IMR-90 (cell line): ENCODE measurements at regions not wholly inside any gene's neighbourhood (a gene's known extent, or its start where the extent isn't known, plus 50 kb on each side); places are given as distances from the start of the nearest gene placed in this dataset.

Source experiments
- ATAC-seq: fragments of 200-7000 bp; cut with Tn5 transposase; 2 replicates; pipeline ENCODE4 v1.9.1; 2020; ENCODE audit warnings: low read depth, mild to moderate bottlenecking, moderate library complexity
- BruUV-seq: library from RNA; stranded (reverse); fragments of 400-500 nt; replicated peaks from 2 replicates; lab custom pipeline; 2021; lab: Mats Ljungman, UMichigan
- CTCF ChIA-PET: fragments of 300-600 bp; formaldehyde crosslinking; extraction: SDS; loops from one replicate; lab custom pipeline; 2021; ENCODE audit warnings: antibody characterized with exemption; lab: Yijun Ruan, JAX
- POLR2A ChIA-PET: fragments of 300-600 bp; sonication (Branson Sonifier 250); formaldehyde crosslinking; loops from one replicate; lab custom pipeline; 2022; ENCODE audit warnings: antibody characterized with exemption; ENCODE audit not compliant: unreplicated experiment; lab: Charles Lee
- DNase-seq: peaks from one replicate; pipeline ENCODE4 v3.0.0; 2013
- H2AFZ ChIP-seq: replicated peaks from 2 replicates; pipeline ENCODE3; 2013; ENCODE audit warnings: low read length, mild to moderate bottlenecking; ENCODE audit not compliant: poor library complexity
- H2AK5ac ChIP-seq: 2 replicates; pipeline ENCODE4 v1.6.1; 2013; ENCODE audit warnings: low read depth, low read length, inconsistent platforms
- H2AK9ac ChIP-seq: replicated peaks from 2 replicates; pipeline ENCODE3; 2013; ENCODE audit warnings: mild to moderate bottlenecking, low read depth, low read length, moderate library complexity; ENCODE audit not compliant: poor library complexity
- H2BK120ac ChIP-seq: 2 replicates; pipeline ENCODE4 v1.6.1; 2013; ENCODE audit warnings: low read depth, low read length, inconsistent platforms
- H2BK15ac ChIP-seq: 3 replicates; pipeline ENCODE4 v1.6.1; 2013; ENCODE audit warnings: low read depth, low read length, inconsistent platforms
- H2BK20ac ChIP-seq: 2 replicates; pipeline ENCODE4 v1.6.1; 2013; ENCODE audit warnings: low read depth, mild to moderate bottlenecking, inconsistent platforms, low read length, moderate library complexity
- H2BK5ac ChIP-seq: 2 replicates; pipeline ENCODE4 v1.6.1; 2013; ENCODE audit warnings: mild to moderate bottlenecking, low read depth, low read length, inconsistent platforms; ENCODE audit not compliant: poor library complexity, severe bottlenecking
- H3K14ac ChIP-seq: replicated peaks from 2 replicates; pipeline ENCODE4 v1.6.1; 2013; ENCODE audit warnings: low read depth, low read length, inconsistent platforms
- H3K18ac ChIP-seq: 2 replicates; pipeline ENCODE4 v1.6.1; 2013; ENCODE audit warnings: low read depth, low read length, control low read depth
- H3K23ac ChIP-seq: 2 replicates; pipeline ENCODE4 v1.6.1; 2013; ENCODE audit warnings: low read depth, low read length, inconsistent platforms
- H3K27ac ChIP-seq: 2 replicates; pipeline ENCODE4 v1.5.1; 2013; ENCODE audit warnings: mild to moderate bottlenecking, control low read depth, low read length; ENCODE audit not compliant: insufficient read depth
- H3K27me3 ChIP-seq: 2 replicates; pipeline ENCODE4 v1.6.1; 2013; ENCODE audit warnings: low read length; ENCODE audit not compliant: control insufficient read depth, insufficient read depth
- H3K36me3 ChIP-seq: 2 replicates; pipeline ENCODE4 v1.6.1; 2013; ENCODE audit warnings: low read length, mixed read lengths; ENCODE audit not compliant: control insufficient read depth, insufficient read depth
- H3K4ac ChIP-seq: 2 replicates; pipeline ENCODE4 v1.6.1; 2013; ENCODE audit warnings: low read depth, low read length, inconsistent platforms
- H3K4me1 ChIP-seq: 2 replicates; pipeline ENCODE4 v1.6.1; 2013; ENCODE audit warnings: low read length, mixed read lengths; ENCODE audit not compliant: control insufficient read depth, insufficient read depth
- H3K4me2 ChIP-seq: 2 replicates; pipeline ENCODE4 v1.6.1; 2013; ENCODE audit warnings: low read depth, mild to moderate bottlenecking, control low read depth, low read length, moderate library complexity
- H3K4me3 ChIP-seq: 2 replicates; pipeline ENCODE4 v1.5.1; 2013; ENCODE audit warnings: low read depth, mild to moderate bottlenecking, control low read depth, low read length, moderate library complexity; ENCODE audit not compliant: insufficient read depth
- H3K56ac ChIP-seq: 2 replicates; pipeline ENCODE4 v1.6.1; 2013; ENCODE audit warnings: low read length, inconsistent platforms; ENCODE audit not compliant: insufficient read depth; ENCODE audit errors: extremely low read depth
- H3K79me1 ChIP-seq, 2 experiments: 2 replicates each; pipeline ENCODE4 v1.6.1; 2013; ENCODE audit warnings: low read length in 2 of 2, inconsistent platforms in 1 of 2, low read depth in 1 of 2
- H3K9ac ChIP-seq: 2 replicates; pipeline ENCODE4 v1.6.1; 2013; ENCODE audit warnings: low read depth, low read length, control low read depth
- H3K9me1 ChIP-seq: 2 replicates; pipeline ENCODE4 v1.6.1; 2013; ENCODE audit warnings: low read length, inconsistent platforms; ENCODE audit not compliant: insufficient read depth
- H3K9me3 ChIP-seq: 2 replicates; pipeline ENCODE4 v1.6.1; 2013; ENCODE audit warnings: low read length; ENCODE audit not compliant: control insufficient read depth, insufficient read depth
- H4K20me1 ChIP-seq: 2 replicates; pipeline ENCODE4 v1.6.1; 2013; ENCODE audit warnings: low read length, inconsistent platforms; ENCODE audit not compliant: insufficient read depth
- H4K5ac ChIP-seq: 2 replicates; pipeline ENCODE4 v1.6.1; 2013; ENCODE audit warnings: mild to moderate bottlenecking, low read depth, low read length, control low read depth
- H4K8ac ChIP-seq, 2 experiments: 2 replicates each; pipeline ENCODE4 v1.6.1; 2013; ENCODE audit warnings: low read depth in 2 of 2, low read length in 2 of 2, control low read depth in 1 of 2, inconsistent platforms in 1 of 2
- H4K91ac ChIP-seq: 2 replicates; pipeline ENCODE4 v1.6.1; 2013; ENCODE audit warnings: low read depth, low read length, inconsistent platforms; ENCODE audit not compliant: insufficient read depth
- BHLHE40 ChIP-seq: fragments of 150-350 bp; IDR thresholded peaks from 2 replicates; pipeline ENCODE4 v1.6.1; 2016; ENCODE audit warnings: mild to moderate bottlenecking, low read depth, low read length
- CEBPB ChIP-seq: IDR thresholded peaks from 2 replicates; pipeline ENCODE4 v1.6.1; 2012; ENCODE audit warnings: low read depth, low read length, improper control_type of control experiment
- CHD1 ChIP-seq: IDR thresholded peaks from 2 replicates; pipeline ENCODE4 v1.6.1; 2012; ENCODE audit warnings: low read depth, low read length, improper control_type of control experiment
- CTCF ChIP-seq: conservative IDR thresholded peaks from 2 replicates; pipeline ENCODE4 v1.5.1; 2012; ENCODE audit warnings: mild to moderate bottlenecking, low read depth, low read length, improper control_type of control experiment
- ELK1 ChIP-seq: fragments of 150-350 bp; IDR thresholded peaks from 2 replicates; pipeline ENCODE4 v1.6.1; 2016; ENCODE audit warnings: low read depth, mild to moderate bottlenecking, low read length, moderate library complexity, borderline replicate concordance
- FOS ChIP-seq: fragments of 150-350 bp; IDR thresholded peaks from 2 replicates; pipeline ENCODE4 v1.6.1; 2016; ENCODE audit warnings: low read depth, low read length
- MAZ ChIP-seq: IDR thresholded peaks from 2 replicates; pipeline ENCODE4 v1.6.1; 2012; ENCODE audit warnings: low read depth, mild to moderate bottlenecking, low read length, improper control_type of control experiment, moderate library complexity, borderline replicate concordance
- POLR2A ChIP-seq: IDR thresholded peaks from 2 replicates; pipeline ENCODE4 v1.6.1; 2012; ENCODE audit warnings: mild to moderate bottlenecking, low read depth, low read length
- RAD21 ChIP-seq: IDR thresholded peaks from 2 replicates; pipeline ENCODE4 v1.6.1; 2012; ENCODE audit warnings: low read length, improper control_type of control experiment
- RCOR1 ChIP-seq: IDR thresholded peaks from 2 replicates; pipeline ENCODE4 v1.6.1; 2012; ENCODE audit warnings: mild to moderate bottlenecking, low read length, improper control_type of control experiment; ENCODE audit not compliant: insufficient replicate concordance
- RFX5 ChIP-seq: IDR thresholded peaks from 2 replicates; pipeline ENCODE4 v1.8.0; 2012; ENCODE audit warnings: low read depth, mild to moderate bottlenecking, low read length, moderate library complexity
- WGBS, 2 experiments: methylation state at CpG; one replicate each; pipeline versions ENCODE4 v1.1.5 to v1.1.7; 2013; ENCODE audit warnings: missing lambda C conversion rate in 2 of 2; ENCODE audit not compliant: insufficient read length in 1 of 2; ENCODE audit errors: extremely low coverage in 2 of 2; 5-methylcytosine and 5-hydroxymethylcytosine counted together
- dilution Hi-C: fragments of 300-500 bp; cut with HindIII; formaldehyde crosslinking; loops from one replicate; pipeline ENCODE4 v1.14.3; 2018; ENCODE audit warnings: low sequenced_read_pairs; ENCODE audit not compliant: unreplicated experiment
- in situ Hi-C: fragments of 300-500 bp; cut with MboI; formaldehyde crosslinking; loops from 3 replicates; pipeline ENCODE4 v1.14.3; 2019; ENCODE audit warnings: low sequenced_read_pairs, inconsistent platforms, mixed read lengths
- intact Hi-C: fragments of 100-400 bp; cut with micrococcal nuclease; formaldehyde crosslinking; loops from 2 replicates; pipeline ENCODE4 v1.10.0; 2022

GRCh38 chr18:75840131-75840530 is 412.6 kb upstream of the SMIM21 start:
- no peak overlapping the region for H2AK9ac ChIP-seq

More at GRCh38 chr18:75840131-75840530, 412.6 kb upstream of the SMIM21 start:
- H4K8ac ChIP-seq, result no peak overlapping the region
- dilution Hi-C loops (no loop called here), in situ Hi-C loops (no loop called here), intact Hi-C loops (no loop called here)
- no peaks in the 10 kb centered on the region for H3K36me3 ChIP-seq
- H2BK120ac ChIP-seq, result no peak overlapping the region
- ChIA-PET POLR2A (no interaction called here), CTCF (no interaction called here)
- H2BK20ac ChIP-seq, result no peak overlapping the region
- no peak for DNase-seq
- no peak overlapping the region for H4K91ac ChIP-seq
- TF ChIP-seq CTCF (no peak), CHD1 (no peak), POLR2A (no peak), RAD21 (no peak), ELK1 (no peak), BHLHE40 (no peak), RFX5 (no peak), RCOR1 (no peak), MAZ (no peak), FOS (no peak), CEBPB (no peak)
- no peak overlapping the region for H3K18ac ChIP-seq
- H3K14ac ChIP-seq, result no peak overlapping the region
- no peak overlapping the region for H2AK5ac ChIP-seq
- no peak overlapping the region for H2BK15ac ChIP-seq
- BruUV-seq, result no TSS peak
- no peaks in the 10 kb centered on the region for H3K79me1 ChIP-seq
- H3K4me3 ChIP-seq, result no peak overlapping the region
- no peak overlapping the region for H4K5ac ChIP-seq
- no peak overlapping the region for H3K4ac ChIP-seq
- no peak overlapping the region for H3K56ac ChIP-seq
- H3K23ac ChIP-seq, result no peak overlapping the region
- H3K4me2 ChIP-seq, result no peak overlapping the region
- no peaks in the 10 kb centered on the region for H3K4me1 ChIP-seq
- no peaks in the 10 kb centered on the region for H4K20me1 ChIP-seq
- WGBS, 2 experiments, result no CpG with 5 or more reads among the region's 4 CpGs
- no peaks in the 10 kb centered on the region for H3K9me1 ChIP-seq
- no peak overlapping the region for H3K9ac ChIP-seq
- H2BK5ac ChIP-seq, result no peak overlapping the region
- H3K27ac ChIP-seq, result no peak overlapping the region
- no peak overlapping the region for H2AFZ ChIP-seq
- ATAC-seq, result no peak
- no peaks in the 10 kb centered on the region for H3K27me3 ChIP-seq
- peaks cover 4% of the 10 kb centered on the region; the same call in 1 of the 2 replicates for H3K9me3 ChIP-seq
